GM13976 (cell line): ENCODE measurements at regions not wholly inside any gene's neighbourhood (a gene's known extent, or its start where the extent isn't known, plus 50 kb on each side); places are given as distances from the start of the nearest gene placed in this dataset.

Source experiments
- DNase-seq: peaks from one replicate; pipeline ENCODE4 v3.0.0; 2012; ENCODE audit warnings: low spot score
- in situ Hi-C: fragments of 300-500 bp; cut with MboI; formaldehyde crosslinking; loops from one replicate; pipeline ENCODE4 v1.12.0; 2022; ENCODE audit warnings: low sequenced_read_pairs, mixed read lengths, inconsistent platforms; ENCODE audit not compliant: unreplicated experiment
- TF ChIP-seq, protein P1 (sequence below): IDR thresholded peaks from 2 replicates; pipeline ENCODE4 v1.5.1; 2012; ENCODE audit warnings: borderline replicate concordance, mild to moderate bottlenecking; ENCODE audit not compliant: insufficient read depth; ENCODE audit errors: extremely low read depth, missing control alignments, control extremely low read depth

DNA sequence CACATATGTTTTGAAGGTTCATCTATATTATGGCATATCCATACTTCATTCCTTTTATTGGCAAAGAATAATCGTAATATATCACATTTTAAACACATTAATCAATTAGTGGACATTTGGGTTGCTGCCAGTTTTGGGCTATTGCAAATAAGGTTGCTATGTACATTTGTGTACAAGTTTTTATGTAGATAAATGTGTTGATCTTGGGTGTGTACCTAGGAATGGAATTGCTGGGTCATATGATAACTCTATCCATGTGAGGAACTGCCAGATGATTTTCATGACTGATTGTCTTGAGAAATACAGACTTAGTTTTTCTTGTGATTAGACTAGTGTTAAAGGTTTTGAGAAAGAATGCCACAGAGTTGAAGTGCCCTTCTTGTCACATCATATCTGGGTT lies 99.2 kb upstream of the RAB40AL start:
- no peak for DNase-seq
- TF ChIP-seq, protein P1, sequence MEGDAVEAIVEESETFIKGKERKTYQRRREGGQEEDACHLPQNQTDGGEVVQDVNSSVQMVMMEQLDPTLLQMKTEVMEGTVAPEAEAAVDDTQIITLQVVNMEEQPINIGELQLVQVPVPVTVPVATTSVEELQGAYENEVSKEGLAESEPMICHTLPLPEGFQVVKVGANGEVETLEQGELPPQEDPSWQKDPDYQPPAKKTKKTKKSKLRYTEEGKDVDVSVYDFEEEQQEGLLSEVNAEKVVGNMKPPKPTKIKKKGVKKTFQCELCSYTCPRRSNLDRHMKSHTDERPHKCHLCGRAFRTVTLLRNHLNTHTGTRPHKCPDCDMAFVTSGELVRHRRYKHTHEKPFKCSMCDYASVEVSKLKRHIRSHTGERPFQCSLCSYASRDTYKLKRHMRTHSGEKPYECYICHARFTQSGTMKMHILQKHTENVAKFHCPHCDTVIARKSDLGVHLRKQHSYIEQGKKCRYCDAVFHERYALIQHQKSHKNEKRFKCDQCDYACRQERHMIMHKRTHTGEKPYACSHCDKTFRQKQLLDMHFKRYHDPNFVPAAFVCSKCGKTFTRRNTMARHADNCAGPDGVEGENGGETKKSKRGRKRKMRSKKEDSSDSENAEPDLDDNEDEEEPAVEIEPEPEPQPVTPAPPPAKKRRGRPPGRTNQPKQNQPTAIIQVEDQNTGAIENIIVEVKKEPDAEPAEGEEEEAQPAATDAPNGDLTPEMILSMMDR: no peak
- in situ Hi-C loops: no loop called here

DNA sequence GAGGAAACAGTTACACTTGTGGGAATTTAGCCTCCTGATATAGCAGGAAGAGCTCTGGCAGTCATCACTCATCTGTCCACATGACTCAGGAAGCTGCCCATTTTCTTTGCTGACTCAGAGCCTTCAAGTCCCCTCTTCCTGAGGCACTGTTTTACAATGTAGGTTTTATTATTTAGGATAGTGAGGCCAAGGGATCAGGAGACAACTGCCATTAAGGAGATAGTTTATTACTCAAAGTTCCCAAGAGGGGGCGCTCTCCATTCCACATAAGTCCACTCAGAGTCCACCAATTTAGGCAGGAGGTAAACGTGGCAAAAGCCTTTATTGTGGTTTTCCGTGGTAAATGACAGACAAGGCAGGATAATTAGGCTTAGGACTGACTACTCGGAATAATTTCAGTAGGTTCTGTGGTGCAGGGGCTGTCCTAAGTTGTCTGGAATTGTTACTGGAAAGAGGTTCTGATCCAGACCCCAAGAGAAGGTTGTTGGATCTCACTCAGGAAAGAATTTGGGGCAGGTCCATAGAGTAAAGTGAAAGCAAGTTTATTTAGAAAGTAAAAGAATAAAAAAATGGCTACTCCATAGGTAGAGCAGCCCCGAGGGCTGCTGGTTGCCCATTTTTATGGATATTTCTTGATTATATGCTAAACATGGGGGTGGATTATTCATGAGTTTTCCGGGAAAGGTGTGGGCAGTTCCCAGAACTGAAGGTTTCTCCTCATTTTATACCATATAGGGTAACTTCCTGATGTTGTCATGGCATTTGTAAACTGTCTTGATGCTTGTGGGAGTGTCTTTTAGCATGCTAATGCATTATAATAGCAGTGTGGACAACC lies 96.0 kb upstream of the RAB40AL start:
- no peak for DNase-seq
- TF ChIP-seq, protein P1: no peak
- in situ Hi-C loops: no loop called here

DNA sequence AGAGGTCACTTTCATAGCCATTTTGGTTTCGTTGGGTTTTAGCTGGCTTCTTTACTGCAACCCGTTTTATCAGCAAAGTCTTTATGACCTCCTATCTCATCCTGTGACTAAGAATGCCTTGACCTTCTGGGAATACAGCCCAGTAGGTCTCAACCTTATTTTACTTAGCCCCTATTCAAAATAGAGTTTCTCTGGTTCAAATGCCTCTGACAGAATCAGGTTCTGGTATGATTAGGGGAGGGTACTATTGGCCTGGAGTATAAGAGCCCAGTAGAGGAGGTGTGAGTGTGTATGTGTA lies 95.4 kb upstream of the RAB40AL start:
- in situ Hi-C loops: no loop called here
- TF ChIP-seq, protein P1: no peak

DNA sequence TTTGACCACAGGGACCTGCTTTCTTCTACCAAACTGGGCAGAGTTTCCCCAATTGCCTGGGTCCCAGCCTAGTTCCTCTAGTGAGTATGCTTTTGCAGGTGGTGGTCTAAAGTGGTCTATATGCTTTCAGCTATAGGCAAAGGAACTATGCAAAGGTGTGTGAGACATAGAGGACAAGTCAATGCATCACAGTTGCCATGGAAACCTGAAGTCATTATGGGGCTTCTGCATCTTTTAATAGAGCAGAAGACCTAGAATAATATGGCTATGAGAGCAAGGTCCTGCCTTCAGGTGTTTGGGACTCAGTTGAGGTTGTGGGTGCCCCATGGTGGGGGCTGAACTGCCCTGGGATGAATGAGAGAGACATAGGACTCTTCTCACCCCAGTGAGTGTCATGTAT lies 92.1 kb upstream of the RAB40AL start:
- in situ Hi-C loops: no loop called here

More for the DNA sequence above, 95.4 kb upstream of the RAB40AL start:
- DNase-seq: no peak

DNA sequence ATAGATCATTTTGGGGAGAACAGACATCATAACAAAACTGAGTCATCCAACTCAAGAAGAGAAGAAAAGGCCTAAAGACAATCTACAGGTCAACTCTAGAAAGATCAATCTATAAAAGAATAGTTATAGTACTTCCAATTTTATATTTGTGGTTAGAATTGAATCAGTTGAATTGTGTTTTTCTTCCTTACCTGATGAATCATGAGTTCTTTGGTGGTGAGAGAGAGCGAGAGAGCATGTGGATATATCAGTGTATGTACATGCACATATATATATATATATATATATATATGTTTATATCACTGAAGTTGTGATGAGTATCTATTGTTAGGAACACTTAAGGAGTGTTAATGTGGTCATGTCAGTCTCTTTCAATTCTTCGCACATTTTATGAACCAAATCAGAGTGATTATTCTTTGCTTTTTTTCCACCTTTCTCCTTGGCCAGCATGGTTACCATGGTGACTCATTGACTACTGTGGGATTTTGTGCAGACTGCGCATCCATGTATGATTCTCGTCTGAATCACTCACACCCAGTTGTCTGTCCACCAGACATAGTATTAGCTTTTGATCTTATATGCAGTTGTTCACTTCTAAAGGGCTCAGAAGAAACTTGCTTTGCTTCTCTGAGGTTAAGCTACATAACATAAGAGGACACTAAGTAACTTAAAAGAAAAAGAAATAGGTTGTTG lies 90.4 kb upstream of the RAB40AL start:
- no peak for DNase-seq
- in situ Hi-C loops: no loop called here
- TF ChIP-seq, protein P1: no peak

More for the DNA sequence above, 92.1 kb upstream of the RAB40AL start:
- no peak for DNase-seq
- TF ChIP-seq, protein P1: no peak

DNA sequence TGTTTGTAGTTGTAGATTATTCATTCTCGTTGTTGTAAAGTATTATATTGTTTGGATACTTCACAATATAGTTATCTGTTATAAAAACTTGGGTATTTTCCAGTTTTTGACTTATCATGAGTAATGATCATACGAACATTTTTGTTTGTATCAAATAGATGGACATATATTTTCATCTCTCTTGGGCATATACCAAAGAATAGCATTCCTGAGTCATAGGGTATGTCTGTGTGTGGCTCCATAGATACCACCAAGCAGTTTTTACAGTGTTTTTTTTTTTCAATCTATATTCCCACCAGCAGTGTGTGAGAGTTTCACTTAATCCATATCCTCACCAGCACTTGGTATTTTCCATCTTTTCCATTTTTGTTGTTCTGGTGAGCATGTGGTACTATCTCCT lies 89.7 kb upstream of the RAB40AL start:
- in situ Hi-C loops: no loop called here
- TF ChIP-seq, protein P1: no peak
- no peak for DNase-seq
